NCI-H1694 (cell line): ENCODE measurements at regions not wholly inside any gene's neighbourhood (a gene's known extent, or its start where the extent isn't known, plus 50 kb on each side); places are given as distances from the start of the nearest gene placed in this dataset.
"Not testable (repeated sequence)": the region's sequence is repeated elsewhere in the genome, so short reads cannot be mapped to it uniquely, and the experiment has no call there.

Experiments
- DNase-seq: peaks from one replicate; lab custom pipeline; 2025; lab: John Stamatoyannopoulos, UW

DNA sequence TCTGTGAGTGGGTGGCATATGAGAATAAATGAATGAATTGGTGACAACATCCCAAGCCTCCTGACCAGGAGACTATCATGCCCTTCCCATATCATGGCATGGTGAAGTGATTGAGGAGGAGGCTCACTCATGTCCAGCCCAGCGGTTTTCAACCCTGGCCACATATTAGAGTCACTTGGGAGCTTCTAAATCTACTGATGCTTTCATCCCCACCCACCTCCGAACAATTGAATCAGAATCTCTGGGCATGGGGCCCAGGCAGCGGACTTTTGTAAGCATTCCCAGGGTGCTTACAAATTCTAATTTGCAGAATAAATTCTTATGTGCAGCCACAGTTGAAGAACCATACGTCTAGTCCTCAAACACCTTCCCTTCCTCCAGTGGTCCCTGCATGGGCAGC, 81.7 kb upstream of the SEC11C start:
- no peak for DNase-seq

DNA sequence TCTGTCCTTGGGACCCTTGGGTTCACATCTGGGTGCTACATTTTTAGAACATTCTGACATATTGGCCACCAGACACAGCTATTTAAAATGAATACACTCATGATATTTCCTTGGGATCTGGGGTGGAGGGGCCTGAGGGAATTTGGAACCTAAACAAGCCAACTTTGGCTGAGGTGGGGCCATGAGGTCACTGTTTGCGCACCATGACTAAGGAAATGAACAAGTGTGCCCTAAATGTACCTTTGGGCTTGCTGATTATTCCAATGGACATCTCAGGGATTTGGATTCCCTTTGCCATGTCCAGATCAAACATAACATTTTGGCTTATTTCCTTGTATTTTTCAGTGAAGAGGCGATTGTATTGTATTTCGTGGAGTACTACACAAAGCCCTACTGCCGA, 80.5 kb upstream of the SEC11C start:
- DNase-seq: no peak

DNA sequence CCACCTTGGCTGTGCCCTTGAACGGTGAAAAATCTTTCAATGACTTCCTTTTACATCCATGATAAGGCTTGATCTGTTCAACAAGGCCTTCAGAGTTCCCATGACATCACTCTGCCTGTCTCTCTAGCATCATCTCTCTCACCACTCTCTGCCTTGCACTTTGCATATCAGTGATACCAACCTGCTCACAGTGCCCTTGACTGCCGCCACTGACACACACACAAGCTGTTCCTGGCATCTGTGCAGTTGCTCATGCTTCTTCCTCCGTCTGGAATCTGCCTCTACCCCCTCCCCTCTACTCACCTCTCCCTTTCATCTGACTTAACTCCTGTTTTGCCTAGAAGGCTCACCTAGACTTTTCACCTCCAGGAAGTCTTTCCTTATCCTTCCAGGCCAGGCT, 79.1 kb upstream of the SEC11C start:
- peak; percentile 90 for DNase-seq

DNA sequence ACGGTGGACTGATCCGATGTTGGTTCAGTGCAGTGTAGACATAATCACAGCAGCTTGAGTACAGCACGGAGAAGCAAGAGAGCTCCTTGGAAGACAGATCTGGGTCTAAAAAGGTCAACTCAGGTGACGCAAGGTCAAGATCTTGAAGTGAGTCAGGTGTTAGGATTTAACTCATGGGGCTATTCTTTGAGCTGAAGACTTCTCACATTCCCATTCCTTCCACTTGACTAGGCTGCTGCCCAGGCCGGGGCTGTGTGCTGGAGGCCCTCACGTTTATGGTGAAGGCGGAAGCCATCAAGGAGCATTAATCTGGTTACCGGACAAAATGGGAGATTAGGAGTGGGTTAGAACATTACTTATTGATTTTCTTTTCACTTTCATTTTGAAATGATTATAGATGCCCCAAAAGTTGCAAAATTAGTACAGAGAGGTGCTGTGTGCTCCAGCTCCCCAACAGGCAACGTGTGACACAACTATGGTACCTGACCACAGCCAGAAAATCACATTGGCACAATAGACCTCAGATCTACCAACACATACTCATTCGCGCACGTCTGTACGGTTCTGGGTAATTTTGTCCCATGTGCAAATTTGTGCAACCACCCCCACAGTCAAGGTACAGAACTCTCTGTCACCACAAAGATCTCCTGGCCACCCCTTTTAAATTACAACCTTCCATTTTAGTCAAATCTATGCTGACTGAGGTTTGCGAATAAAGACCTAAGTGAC, 77.6 kb upstream of the SEC11C start:
- no peak for DNase-seq

DNA sequence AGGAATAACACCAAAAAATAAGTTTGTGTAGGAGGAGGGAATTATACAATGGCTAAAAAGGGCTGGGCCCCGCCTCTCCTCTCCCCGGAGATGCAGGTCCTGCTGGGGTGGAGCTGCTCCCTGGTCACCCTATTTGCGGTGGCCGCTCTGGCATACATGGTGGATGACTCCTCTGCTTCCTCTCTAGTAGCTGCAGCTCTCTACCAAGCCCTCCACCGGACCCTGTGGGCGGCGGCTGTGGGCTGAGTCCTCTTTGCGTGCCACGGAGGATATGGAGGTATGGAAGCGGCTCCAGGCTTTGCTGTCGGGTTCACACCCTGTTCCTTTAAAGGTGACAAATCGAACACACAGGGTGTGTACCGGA, 77.1 kb upstream of the SEC11C start:
- DNase-seq: no peak

DNA sequence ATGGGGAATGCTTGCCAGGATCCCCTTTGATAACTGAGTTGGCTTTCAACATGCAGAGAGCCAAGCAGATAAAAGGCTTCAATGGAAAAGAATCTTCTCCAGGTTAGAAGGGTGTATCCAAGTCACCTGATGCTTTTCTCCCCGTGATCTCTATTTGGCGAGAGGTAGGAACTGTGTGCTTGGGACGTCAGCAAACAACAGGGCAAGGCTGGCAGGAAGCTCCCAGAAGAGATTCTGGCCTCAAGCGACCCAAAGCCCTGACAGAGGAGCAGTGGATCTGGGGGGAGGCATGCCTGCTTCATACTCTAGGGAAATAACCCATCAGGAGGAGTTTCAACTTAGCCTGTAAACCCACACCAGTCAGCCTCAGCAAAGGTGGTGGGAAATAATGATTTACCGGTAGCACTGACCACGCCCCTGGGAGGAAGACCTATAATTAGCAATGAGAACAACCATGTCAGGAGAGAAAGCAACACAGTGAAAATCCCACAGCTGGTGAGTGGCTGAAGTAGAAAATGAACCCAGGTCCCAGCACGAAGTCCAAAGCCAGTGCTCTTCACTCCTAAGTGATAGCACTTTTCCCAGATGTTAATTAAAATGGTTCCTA, 76.3 kb upstream of the SEC11C start:
- no peak for DNase-seq

DNA sequence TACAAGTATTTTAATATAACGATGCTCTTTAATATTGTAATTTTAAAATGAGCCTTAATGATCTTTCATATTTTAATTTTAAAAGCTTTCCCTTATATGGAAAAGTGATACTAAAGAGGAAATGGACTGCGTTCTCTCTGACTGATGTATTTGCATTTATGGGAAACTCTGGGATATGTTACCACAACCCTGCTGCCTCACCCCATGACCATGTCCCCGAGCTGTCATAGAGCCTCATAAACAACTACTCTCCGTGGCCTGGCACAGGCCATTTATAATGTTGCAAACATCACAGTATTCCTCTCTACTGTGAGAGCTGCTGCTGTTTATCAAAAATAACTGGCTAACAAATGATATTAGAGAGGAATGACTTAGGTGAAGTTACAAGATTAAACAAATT, 75.8 kb upstream of the SEC11C start:
- no peak for DNase-seq

DNA sequence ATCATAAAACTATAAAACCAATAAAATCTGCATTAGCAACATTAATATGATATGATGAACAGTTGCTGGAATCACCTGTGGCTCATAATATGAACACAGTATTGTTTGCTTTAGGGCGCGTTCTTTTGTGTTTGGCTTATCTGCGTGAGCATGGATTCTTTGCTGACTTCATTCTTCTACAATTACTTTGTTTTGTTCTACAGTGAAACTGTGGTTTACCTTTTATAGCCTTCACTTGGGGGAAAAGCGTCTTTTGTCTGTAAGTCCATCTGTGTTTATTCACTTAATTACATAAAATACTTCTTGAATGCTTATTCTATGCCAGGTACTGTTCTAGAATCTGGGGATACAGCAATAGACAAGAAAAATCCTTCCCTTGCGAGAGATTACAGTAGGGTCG, 74.0 kb upstream of the SEC11C start:
- no peak for DNase-seq

DNA sequence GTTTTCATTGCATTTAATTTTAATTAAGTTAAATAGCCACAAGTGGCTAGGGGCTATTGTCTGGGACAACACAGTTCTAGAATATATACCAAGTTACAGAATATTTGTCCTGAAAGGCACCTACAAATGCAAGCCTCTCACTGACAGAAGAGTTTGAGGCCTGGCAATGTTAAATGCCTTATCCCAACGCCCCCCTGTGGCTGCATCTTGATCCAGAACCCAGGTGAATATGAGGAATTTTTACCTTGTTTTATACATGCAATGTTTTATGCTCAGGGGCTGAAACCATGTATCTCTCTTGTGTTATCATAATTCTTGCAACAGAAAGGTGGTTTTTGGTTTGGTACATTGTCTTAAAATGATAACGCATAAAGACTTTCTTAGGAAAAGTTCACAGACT, 71.8 kb upstream of the SEC11C start:
- DNase-seq: peak; percentile 16

DNA sequence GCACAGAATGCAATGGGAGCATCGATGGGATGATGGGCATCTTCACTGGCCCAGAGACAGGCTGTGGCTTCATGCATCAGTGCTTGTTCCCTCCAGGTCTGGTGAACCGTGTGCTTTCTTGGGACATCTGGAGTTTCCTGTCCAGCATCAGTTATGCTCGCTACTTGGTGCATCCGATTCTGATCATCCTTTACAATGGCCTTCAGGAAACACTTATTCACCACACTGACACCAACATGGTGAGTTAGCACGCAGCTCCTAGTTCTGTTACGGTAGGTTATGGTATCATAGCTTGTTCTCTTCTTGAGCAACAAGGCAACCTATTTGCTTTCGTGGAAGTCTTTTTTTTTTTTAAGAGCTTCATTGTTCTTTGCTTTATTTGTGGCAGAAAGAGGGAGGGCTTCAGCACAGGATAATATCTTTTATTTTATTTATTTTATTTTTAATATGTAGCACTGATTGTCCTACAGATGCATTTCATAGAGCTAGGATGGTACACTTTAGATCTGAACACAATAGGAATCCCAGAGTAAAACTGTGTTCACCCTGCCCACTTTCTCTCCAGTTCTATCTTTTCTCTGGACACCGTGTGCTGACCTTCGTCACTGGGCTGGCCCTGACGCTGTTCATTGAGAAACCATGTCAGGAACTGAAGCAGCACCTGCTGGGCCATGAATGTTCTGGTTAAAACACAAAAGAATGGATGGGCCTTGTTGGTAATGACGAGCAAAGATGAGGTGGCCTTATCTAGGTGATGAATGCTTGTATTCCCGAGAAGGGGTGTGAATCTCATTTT, 71.2 kb upstream of the SEC11C start:
- no peak for DNase-seq

DNA sequence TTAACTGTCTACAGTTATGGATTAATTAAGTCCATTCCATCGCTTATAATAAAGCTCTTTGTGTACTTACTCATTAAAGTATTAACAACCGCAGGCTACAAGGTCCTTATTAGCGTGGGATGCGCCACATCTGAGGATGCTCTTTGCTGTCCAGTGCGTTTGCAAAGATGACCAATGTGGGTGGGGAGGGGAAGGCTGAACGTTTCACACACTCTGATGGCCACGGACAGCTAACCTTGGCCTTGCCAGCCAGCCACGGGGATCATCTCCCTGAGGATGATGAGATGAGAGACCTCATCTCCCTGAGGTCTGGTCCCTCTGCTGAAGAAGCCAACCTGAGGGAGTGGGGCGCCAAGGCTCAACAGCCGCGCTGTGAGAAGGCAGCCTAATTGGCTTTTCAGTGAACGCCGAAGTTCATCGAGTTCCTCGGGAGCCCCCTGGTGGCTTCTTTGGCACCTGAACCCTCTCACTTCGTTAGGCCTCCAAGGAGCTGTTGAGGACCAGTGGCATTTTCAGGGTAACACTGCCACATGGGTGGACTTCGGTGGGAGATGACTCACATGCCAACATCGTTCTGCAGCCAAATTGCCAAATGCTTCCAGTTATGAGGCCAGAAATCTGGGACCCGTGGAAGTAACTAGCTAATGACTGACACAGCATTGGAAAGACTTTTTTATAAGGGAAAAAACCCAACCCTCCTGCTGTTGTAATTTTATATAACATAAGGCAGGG, 69.3 kb upstream of the SEC11C start:
- DNase-seq: peak; percentile 79

DNA sequence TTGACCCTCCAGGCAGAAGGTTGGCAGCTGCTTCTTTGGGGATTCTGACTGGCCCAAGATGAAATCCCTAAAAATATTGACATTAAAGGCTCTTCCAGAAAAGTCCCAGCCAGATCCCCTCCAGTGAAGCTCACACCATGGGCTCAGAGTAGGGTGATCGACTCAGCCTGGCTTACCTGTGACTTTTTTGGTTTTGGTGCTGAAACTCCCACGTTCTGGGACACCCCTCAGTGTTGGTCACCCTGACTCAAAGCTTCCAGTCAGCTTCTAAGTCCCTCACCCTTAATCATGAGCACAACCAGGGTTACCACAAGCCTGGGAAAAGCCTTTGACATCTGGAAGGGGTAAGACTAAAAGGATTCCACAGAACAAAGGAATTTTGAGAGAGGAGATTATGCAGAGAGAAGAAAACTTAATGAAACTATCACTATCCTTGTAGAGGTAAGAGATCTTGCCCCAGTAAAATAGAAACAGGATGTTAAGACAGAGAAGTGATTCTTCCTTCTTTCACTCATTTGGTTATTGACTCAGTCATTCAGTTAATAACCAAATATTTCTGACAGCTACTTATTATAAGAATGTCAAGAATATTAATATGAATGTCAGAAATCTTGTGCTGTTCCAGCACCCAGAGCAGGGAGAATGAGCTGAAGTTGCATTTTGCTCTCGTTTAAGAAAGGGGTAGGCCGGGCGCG, 66.8 kb upstream of the SEC11C start:
- DNase-seq: no peak

DNA sequence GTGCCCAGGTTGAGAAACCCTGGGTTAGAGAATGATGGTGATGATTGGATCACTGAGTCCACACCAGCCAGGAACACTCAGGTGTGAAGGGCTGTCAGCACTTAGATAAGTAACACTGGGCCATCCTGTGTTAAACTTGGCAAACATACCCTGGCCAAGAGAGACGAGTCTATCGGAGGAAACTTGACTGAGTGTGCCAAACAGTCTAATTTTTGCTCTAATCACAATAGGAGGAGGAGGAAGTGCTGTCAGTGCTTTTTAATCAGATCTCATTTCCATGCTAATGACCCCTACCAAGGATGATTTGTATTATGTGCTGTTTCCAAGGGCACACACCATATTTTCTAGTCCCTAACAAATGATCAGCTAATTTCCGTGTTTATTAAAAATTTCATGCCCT, 63.8 kb upstream of the SEC11C start:
- no peak for DNase-seq

DNA sequence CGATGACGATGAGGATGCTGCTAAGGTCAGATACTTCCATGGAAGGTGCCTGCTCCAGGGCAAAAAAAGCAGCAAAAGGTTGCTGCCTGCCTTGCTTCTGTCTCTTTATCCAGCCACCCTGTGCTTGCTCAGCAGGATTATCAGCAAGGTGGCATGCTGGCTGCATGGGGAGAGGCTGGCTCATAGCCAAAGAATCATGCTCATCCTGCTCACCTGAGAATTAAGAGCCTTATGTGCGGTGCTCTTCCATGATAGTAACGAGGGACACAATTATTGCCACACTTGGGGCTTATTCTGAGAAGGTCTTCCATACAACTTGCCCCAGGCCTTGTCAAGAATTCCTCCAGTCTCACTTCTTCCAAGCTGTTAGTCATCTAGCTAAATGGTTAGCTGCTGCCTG, 60.4 kb upstream of the SEC11C start:
- no peak for DNase-seq

DNA sequence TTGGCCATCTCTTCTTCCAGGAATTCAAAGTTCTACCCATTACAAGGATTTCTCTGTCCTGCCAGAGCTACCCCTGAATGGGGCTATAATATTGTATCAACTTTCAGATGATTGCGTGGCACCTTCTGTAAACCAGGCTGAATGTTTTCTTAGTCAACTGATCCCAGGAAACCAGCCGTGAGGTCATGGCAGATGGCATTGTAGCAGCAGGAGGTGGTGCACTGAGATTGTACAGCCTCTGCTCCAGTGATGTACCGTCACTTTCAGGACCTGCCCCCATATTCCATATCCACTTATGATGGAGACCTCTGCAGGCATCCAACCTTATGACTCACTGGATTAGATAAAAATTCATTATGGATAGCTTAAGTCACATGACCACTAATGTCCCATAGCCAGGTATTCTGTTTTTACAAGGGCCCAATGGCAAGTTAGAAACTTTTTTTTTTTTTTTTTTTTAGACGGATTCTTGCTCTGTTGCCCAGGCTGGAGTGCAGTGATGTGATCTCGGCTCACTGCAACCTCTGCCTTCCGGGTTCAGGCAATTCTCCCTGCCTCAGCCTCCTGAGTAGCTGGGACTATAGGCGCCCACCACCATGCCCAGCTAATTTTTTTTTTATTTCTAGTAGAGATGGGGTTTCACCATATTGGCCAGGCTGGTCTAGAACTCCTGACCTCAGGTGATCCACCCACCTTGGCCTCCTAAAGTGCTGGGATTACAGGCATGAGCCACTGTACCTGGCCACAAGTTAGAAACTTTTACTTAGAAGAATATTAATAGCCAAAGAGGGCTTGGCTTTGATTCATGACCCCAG, 59.8 kb upstream of the SEC11C start:
- DNase-seq: not testable (repeated sequence)

DNA sequence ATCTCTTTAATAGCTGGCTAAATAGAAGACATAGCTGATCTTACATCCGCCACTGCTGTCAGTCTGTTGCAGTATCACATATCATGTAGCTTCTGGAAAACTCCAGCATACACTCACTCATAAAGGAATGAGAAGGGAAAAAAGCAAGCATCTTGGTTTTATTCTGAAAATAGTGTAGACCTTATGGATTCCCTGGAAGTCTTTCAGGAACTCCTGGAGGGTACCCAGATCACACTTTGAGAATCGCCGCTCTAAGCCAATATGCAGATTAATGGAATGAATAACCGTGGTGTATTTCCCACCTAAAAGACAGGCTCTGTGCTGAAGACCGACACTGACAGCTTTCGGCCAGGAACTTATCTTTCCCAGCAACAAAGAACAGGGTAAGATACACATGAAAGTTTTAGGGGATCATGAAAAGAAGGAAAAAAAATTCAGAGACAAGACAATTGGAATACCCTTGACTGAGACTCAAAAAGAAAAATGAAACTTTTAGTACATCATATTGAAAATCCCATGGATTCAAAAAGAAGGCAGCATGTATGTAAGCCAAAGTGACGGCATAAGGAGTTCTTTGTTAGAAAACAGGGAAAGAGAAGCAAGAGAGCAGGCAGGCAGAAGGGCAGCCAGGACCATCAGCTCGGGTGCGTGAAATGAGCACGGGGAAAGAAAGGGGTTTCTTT, 56.4 kb upstream of the SEC11C start:
- no peak for DNase-seq

DNA sequence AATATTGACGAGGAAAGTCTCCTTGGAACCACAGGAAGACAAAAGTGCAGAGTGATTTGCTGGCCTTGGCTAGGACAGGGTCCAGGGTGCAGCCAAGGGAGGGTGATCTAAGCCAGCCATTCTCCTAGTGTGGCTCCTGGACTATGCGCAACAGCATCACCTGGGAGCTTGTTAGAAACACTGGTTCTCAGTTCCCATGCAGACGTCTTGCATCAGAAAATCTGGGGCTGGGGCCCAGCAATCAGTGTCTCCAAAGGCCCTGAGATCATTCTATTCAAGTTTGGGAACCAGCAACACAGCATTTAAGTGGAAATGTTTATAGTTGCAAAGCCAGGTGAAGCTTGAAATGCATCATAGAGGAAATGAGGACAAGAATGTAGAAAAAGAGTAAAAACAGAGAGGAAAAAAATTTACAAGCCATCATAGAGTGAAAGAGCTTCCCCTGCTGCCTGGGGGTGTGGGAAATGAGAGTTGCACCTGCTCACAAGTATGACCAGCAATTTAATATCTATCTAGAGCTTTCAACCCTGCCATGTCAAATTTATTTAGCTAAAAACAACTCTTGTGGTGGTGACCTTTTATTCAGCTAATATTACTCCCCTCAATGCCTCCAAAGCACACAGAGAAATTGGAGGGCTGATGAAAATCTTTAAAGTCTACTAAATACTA, 54.4 kb upstream of the SEC11C start:
- no peak for DNase-seq

DNA sequence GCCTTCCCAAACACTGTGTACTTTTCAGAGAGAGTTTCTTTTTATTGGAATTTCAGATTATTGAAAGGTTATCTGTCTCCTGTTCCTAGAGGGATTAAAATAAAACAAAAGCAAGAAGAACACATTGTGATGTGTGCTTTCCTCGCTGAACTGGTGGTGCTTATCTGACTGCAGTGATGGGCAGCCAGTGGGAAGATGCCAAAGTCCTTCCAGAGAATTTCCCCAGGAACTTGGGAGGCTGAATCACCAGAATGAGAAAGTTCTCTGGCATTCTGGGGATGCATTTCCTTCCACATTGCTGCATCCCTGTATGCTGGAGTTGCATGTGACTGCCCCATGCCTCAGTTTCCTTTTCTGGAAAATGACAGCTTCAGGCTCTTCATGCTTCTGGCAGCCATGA, 53.9 kb upstream of the SEC11C start:
- DNase-seq: no peak

DNA sequence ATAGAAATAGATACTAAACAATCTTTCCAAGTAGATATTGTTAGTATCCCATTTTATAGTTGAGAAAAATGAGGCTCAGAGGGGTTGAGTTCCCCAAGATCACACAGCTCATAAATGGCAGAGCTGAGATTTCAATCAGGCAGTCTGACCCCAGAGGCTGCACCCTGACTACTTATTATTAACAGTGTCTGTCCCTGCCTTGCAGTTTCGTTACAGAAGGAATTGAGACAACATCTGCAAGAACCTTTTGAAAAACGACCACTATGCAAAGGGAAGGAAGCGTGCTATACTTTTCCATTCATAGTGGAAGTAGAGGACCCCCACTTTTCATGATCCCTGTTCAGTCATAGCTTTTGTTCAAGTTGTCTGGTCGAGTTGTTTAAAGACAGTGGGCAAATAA, 53.2 kb upstream of the SEC11C start:
- no peak for DNase-seq

DNA sequence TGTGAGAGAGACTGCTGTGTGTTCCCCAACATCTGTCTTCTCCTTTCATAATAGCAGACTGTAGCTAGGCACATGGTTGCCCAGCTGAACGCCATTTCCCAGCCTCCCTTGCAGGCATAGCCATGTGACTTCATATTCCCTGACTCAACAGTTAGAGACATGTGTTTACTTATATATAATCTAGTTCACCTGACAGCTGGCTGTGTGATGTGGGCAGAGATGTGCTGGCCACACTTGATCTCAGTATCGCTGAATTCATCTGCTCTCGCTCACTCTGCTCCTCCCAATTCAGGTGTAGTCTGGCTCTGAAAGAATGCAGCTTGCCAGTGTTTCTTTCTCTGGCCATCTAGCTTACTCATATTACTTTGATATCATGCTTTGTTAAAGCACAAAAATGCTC, 52.3 kb upstream of the SEC11C start:
- DNase-seq: no peak
